GM21360 (cell line): ENCODE measurements at regions not wholly inside any gene's neighbourhood (a gene's known extent, or its start where the extent isn't known, plus 50 kb on each side); places are given as distances from the start of the nearest gene placed in this dataset.

Experiments used
- ATAC-seq: cut with Tn5 transposase; IDR thresholded peaks from one replicate; pipeline ENCODE4 v1.9.1; 2021; ENCODE audit warnings: mild to moderate bottlenecking, moderate library complexity; ENCODE audit not compliant: unreplicated experiment

DNA sequence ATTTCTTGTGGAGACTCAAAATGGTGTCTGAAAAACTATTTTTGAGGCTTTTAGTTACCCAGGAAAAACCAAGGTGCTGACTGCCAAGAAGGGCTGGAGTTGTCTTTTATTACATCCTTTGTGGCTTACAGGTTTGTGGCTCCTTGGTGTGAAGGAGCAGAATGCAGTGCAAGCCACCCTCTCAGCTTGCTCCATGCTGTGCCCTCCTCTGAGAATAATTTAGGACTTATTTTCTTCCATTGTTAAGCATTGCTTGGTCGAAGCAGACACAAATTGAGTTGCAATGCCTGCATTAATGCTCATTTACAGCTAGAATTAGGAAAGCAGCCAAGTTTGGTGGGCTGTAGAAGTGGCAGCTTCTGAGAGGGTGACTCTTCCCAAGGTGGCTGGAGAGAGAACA lies 272.2 kb downstream of the KIF4B start:
- ATAC-seq = no peak

DNA sequence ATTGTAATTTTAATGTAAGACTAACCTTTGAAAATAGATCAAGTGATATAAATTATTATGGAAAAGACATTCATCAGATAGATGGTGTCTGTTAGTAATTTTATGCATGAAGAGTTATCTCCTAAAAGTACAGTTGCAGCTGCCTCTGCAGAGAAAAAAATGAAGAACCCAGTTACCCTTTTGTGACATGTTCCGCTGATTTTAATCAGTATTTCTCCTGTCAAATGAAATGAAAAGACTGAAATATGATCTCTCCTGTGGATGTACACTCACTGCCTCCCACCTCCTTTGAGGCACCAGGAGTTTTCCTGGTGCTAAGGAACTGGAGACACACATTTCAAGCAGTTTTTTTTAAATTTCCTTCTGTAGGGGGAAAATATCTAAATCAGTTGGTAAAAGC lies 277.4 kb downstream of the KIF4B start:
- ATAC-seq = no peak

DNA sequence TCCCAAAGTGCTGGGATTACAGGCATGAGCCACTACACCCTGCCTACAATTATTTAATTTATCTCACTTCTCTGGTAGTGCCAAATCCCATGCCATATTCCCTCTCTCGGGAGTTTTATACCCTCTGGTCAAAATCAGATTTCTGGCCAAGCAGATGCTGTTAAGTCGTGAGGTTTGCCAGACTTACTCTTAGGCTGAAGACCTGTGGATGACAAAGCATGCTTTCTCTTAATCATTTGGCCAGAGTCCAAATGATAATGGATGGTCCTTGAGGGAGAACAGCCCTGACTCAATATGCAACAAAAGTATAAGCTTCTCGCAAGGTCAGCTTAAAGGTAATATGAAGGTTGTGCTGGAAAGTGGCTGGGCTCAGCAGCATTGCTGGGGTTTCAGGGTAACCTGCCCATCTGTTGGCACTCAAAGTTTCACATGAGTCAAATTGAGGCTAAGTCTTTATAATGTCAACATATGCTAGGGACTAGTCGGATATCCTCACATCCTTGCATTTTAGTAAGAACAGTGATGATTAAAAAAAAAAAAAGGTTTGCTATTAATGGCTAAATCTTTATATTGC lies 280.1 kb downstream of the KIF4B start:
- ATAC-seq = no peak

DNA sequence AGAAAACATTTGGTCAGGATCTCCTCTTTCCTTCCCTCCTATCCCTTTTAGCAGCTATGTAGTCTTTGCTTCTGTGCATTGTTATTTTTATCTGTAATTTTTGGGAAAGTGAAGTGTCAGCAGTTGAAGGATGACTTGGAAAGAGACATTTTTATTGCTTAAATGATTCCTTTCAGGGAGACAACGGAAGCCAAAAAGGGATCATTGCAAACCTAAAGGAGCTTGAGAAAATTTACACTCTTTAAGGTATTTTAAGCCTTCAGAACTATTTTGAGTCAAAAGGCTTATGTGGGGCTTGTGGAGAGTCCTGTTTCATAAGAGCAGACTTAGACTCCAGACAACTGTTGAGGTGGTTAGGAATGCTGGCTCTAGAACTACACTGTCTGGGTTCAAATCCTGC lies 281.6 kb downstream of the KIF4B start:
- ATAC-seq = no peak

DNA sequence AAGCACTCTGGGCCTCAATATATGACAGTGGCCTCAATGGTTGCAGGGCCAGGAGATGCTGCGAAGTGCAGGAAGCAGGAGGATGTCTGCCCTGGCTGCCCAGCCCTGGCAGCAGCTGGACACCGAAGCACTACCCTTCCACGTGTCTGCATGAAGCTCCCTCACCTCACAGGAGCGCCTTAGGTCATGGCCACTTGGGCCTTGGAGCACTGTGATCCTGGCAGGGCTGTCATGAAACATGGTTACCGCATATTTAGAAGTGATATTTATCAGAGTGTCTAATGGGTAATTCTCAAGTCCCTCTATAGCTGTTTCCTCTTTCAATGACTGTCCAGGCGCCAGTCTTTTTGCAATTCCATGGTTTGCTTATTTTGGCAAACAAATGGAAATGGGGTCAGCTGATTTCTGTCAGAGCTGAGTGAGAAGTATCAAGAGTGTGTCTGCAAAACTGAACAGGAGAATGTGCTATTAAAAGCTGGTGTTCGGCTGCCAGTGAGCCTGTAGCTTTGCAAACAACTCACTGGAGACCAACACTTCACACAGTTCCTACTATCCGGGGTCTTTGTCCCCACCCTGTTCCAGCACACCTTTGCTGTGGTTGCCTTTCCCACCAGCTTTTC lies 285.9 kb downstream of the KIF4B start:
- ATAC-seq = no peak

DNA sequence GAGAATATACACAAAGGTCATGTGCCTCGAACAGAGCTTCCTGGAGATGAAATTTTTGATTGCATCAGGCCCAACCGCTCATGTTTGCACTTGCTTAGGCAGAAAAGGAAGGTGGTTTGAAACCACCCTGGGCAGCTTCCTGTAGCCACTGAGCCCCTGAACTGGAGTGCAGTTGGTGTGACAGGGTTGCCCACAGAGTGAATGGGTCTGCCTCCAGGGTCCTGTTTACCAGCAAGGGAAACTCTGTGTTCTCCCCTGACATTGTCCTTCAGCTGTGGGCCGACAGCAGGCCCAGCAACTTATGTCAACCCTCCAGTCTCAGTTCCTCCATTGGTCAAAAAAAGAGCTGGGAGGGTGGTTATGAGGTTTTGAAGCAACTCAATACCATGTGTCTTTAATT lies 289.6 kb downstream of the KIF4B start:
- ATAC-seq = no peak

DNA sequence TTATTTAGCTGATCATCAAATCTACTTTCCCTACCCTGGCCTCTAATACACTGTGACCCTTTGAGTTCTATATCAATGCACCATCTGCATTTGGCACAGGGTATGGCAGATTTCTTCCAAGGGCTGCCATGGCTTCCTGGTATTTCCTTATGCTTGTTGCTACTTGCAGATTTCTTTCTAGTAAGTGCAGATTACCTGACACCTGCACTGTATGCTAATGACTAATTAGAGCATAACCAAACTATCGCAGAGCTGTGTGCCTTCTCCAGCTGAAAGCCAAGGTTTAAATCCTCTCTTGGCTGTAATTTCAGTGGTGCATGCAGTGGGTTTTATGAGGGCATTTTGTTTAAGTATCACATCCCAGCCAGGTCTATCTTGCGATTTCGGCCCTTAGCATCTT lies 293.7 kb downstream of the KIF4B start:
- no peak for ATAC-seq

DNA sequence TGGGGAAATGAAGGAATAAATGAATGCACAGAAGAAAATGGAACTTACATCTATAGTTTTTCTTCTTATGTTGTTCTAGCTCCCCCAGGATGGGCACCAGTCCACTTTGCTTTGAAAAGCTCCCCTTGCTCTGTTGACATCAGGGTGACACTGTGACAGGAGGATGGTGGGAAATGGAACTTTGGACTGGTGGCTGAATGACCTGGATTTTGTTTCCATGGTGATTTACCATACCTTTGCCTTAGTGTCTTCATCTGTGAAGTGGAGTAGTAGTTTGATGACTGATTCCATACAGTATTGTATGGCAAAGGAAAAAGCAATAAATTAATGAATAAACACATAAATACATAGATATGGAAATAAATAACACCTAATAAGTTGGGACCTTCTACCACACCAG lies 294.7 kb downstream of the KIF4B start:
- no peak for ATAC-seq

DNA sequence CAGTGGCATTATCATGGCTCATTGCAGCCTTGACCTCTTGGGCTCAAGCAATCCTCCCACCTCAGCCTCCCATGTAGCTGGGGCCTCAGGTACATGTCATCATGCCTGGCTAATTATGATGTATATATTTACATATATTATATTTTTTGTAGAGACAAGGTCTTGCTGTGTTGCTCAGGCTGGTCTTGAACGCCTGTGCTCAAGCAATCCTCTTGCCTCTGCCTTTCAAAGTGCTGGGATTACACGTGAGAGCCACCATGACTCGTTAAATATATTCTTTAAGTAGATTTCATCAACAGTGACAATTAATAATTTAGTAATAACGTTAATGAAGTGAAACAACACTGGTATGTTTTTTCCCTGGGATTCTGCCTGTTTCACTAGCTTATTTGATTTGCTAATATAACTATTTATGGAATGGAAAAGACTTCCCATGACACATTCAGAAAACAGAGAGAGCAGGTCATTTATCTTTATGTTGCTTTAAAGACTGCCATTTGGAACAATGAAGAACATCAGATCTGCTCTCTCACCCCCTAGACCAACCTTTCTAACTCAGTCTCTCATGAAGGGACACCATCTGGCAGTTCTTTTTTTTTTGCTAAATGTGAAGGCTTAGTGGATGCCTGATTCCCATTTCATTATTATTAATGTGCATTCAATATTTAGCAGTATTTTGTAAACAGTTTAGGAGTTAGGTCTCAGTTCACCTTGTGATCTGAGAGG lies 295.6 kb downstream of the KIF4B start:
- ATAC-seq = no peak

DNA sequence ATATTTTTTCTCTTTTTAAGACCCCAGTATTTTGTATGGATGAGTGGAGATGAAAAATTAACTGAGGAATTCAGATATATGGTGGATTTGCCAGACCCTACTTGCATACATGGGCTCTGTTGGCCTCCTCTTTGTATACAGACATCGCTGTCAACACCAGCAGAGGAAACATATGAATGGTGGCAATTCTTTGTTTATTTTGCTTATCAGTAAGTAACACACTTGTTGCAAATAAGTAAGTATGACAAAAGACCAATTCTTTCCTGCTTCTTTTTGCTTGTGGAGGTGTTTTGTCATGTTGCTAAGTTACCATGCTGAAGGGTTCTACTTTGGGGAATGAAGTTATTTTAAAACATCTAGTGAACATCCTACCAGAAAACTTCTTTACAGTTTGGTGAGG lies 298.2 kb downstream of the KIF4B start:
- no peak for ATAC-seq

DNA sequence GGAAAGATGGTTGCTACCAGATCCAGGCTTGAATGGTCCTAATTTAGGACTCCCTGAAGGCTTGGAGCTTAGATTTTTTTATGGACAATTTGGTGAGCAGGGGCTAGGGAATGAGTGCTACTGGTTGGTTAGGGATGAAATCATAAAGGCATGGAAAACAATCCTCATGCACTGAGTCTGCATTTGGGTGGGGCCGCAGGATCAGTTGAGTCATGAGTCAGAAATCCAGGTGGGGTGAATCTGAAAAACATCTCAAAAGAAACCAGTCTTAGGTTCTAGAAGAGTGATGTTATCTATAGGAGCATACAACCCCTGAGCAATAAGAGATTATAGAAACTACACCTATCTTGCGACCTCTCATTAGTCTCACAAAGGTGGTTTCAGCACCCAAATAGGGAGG lies 300.0 kb downstream of the KIF4B start:
- no peak for ATAC-seq

DNA sequence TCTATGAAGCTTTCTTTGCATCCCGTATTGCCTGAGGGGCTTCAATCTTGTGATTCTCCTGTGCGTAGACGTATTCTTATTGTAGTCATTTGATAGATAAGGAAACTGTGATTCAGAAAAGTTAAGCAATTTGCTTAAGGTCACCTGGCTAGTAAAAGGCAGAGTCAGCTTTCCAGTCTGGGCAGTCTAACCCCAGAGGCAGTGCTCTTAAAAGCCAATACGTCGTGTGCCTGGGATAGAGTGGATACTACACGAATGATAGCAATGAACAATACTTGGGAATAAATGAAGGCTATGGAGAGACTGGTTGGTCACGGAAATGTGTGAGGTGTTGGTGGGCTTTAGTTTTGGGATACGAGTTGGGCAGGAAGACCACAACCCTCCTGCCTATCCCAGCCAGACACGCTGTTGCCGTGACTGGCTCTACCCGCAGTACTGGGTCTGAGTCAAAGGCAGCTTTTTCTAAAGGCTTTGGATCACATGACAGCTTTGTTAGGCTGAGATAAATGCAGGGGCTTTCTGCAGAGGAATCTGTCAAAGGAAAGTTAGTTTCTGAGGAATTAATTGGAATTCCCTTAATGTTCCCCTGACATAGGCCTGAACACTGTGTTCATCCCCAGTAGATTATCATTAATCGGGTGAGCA lies 302.6 kb downstream of the KIF4B start:
- no peak for ATAC-seq

DNA sequence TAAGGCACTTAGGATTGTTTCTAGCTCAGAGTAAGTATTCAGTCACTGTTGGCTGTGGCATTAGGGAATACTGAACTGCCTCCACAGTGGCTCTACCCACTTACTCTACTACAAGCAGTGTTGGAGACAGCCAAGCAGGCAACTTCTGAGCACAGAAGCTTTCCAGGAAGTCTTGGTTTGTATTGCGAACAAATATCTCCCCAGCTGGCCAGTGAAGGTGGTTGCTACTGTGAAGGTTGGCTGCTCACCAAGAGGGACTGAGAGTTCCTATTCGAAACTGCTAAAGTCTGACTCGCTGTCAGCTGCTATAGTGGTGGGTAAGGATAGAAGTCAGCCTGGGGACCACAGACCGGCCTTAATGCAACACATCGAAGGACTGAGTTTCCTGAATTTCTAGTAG lies 319.1 kb downstream of the KIF4B start:
- peak; percentile 99 for ATAC-seq

DNA sequence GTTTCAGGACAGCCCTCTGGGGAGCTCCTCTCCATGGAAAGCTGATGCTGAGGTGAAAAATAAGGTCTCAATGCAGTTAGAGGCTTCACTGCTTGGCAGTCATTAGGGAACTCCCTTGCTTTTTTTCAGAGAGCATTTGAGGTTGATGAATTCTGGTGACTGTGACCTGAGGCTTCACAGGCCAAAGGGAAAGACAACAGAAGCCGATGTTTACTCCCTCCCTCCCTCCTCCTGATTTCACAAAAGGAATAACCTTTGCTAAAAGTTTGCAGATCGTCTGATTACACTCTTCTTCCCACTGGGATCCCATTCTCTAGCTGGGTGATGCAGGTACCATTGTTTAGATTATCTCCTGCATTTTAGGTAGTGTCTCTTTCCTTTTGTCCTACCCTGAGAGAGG lies 329.4 kb downstream of the KIF4B start:
- ATAC-seq = no peak

DNA sequence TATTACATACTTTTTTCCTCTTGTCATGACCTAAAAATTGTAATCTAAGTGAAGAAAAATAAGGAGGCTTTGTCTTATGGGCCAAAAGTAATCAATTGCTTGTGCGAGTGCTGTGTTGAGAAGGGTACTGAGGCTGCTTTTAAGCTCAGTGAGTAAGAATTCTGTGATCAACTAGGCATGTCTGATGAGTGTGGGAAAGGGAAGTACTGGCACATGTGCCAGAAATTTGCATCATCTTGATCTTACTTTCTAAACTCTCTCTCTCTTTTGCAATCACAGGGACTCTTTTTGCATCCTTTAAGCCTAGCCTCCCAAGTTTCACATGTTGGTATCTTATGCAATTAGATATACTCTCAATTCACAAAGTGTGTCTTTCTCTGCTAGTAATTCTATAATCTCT lies 329.9 kb downstream of the KIF4B start:
- no peak for ATAC-seq

DNA sequence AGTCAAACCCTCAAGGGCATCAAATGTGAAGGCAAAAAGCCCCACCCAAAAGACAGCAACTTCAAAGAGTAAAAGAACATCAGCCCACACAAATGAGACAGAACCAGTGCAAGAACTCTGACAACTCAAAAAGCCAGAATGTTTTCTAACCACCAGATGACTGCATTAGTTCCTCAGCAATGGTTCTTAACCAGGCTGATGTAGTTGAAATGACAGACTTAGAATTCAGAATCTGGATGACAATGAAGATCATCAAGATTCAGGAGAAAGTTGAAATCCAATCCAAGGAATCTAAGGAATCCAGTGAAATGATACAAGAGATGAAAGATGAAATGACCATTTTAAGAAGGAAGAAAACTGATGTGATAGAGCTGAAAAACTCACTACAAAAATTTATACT lies 339.7 kb downstream of the KIF4B start:
- no peak for ATAC-seq

DNA sequence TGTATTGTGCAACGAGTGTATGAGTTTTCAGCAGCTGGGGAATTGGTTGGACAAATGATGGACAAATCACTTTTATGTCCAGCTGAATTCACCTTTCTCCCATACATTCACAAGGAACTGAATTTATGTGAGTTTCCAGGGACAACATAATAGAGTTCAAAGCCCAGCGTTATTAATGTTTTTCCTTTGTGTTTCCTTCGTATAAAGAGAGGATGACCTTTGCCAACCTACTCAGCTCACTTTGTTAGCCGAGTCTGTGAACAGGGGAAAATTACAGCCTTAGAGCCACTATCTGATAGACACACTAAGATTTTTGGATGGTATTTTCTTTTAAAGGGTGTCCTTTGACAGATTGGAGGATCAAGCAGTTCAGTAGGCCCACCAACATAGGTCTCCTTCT lies 352.5 kb downstream of the KIF4B start:
- no peak for ATAC-seq

DNA sequence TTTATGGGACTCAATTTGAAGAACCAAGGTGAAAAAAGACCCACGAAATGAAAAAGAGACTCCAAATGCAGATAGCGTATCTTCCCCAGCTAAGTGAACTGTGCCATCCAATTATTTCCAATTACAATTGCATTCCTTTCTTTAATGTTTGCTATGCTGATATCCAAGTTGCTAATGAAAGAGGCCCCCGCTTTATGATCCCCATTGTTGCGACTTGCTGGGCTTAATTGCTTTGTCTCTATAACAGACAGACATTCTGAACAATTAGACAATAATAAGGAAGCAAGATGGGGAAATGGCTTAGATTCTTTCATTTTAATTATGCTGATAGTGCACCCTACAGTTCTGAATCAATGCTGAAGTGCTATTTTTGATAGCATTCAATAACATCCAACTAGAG lies 354.3 kb downstream of the KIF4B start:
- ATAC-seq = no peak

DNA sequence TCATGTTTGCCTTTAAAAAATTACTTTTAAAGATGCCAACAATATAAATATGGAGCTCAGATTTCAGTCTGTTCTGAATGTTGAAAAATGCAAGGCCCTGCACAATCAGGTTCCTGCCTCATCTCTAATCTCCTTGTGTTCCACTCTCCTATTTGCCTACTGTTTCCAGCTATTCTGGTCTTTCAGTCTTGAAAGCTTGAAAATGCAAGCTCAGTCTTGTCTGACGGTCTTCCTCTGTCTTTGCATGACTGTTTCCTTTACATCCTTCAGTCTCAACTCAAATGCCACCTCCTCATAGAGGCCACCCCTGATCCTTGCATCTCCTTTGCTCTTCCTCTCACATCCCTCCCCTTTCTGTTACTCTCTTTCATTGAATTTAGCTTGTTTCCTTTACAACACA lies 354.9 kb downstream of the KIF4B start:
- ATAC-seq = no peak

DNA sequence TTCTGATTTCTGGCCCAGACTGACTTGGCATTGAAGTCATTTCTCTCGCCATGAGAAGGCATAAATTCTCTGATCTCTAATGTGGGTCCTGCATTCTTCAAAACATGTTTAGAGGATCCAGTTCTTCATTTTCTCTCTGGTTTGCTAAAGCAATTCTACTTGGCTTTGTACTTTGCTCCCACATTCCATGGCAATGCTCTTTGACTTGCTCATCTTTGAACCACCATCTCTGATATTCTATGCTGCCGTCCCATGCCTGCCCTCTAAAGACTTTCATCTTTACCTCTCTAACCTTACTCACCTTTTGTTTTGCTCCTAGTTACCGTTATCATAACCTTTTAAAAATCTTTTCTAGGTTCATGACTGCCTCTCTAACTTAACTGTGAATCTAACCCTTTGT lies 366.9 kb downstream of the KIF4B start:
- no peak for ATAC-seq

DNA sequence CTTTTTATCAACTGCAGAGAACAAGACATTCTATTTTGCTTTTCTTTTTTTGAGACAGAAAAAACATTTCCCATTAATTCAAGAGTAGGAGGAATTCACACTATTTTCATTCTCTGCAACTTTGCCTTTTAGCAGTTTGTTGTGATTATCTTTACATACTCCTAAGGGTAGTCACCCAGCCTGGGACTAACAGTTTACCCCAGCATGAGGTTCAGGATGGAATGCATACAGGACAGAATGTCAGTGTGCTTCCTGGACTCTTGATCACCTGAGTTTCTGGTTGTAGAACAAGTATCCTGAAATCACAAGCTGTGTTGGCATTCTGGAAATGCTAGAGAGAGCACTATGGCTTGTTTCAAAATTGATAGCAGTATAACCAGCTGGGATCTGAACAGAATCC lies 368.1 kb downstream of the KIF4B start:
- ATAC-seq = no peak

DNA sequence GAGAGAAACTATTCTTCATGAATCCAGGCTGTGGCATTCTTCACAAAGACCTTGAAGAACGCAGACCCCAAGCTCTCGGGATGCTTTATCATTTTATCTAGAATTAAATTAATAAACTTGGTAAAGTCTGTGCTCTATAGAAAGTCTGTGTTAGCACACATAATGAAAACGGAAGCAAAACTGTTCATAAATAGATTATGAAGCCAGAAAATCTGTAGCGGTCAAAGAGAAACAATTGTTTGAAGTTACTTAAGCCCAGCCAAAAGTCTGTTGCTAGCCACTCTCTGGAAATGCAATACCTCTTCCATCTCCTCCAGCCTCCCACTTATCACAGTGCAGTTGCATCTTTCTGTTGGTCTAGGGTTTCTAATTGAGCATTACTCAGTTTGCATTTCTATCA lies 375.9 kb downstream of the KIF4B start:
- peak; percentile 74 for ATAC-seq
